Skeletal muscle tissue (tissue), 3 donors: ENCODE measurements at regions not wholly inside any gene's neighbourhood (a gene's known extent, or its start where the extent isn't known, plus 50 kb on each side); places are given as distances from the start of the nearest gene placed in this dataset.
"Not testable (repeated sequence)": the region's sequence is repeated elsewhere in the genome, so short reads cannot be mapped to it uniquely, and the experiment has no call there.

Experiments
- H3K27ac ChIP-seq: one replicate; pipeline ENCODE4 v1.7.0; 2013; ENCODE audit warnings: mild to moderate bottlenecking, low read depth, low read length, inconsistent platforms
- H3K27me3 ChIP-seq, 3 donors: one replicate each; pipeline ENCODE4 v1.7.0; 2013; ENCODE audit warnings: low read length in 3 of 3; ENCODE audit not compliant: control insufficient read depth in 3 of 3, insufficient read depth in 3 of 3
- H3K36me3 ChIP-seq, 3 donors: one replicate each; pipeline ENCODE4 v1.7.0; 2013; ENCODE audit warnings: low read length in 3 of 3; ENCODE audit not compliant: control insufficient read depth in 3 of 3, insufficient read depth in 3 of 3
- H3K4me1 ChIP-seq, 3 donors: one replicate each; pipeline ENCODE4 v1.7.0; 2013; ENCODE audit warnings: low read length in 3 of 3, mild to moderate bottlenecking in 3 of 3; ENCODE audit not compliant: control insufficient read depth in 3 of 3, insufficient read depth in 3 of 3
- H3K4me3 ChIP-seq, 3 donors: one replicate each; pipeline ENCODE4 v1.7.0; 2013; ENCODE audit warnings: low read length in 3 of 3
- H3K9ac ChIP-seq, 3 donors: one replicate each; pipeline ENCODE4 v1.7.0; 2013; ENCODE audit warnings: low read length in 3 of 3, mild to moderate bottlenecking in 3 of 3, moderate library complexity in 2 of 3, low read depth in 1 of 3
- H3K9me3 ChIP-seq, 3 donors: one replicate each; pipeline ENCODE4 v1.7.0; 2013; ENCODE audit warnings: low read length in 3 of 3; ENCODE audit not compliant: control insufficient read depth in 3 of 3
- donor health status: Osteomylitis.

- no peaks in the 10 kb centered on the region for H3K27me3 ChIP-seq
- H3K4me1 ChIP-seq: peaks cover 0 to 6% (median 0%) of the 10 kb centered on the region in 3 donors
Observed at GRCh38 chr12:93001407-93001806, 72.3 kb upstream of the EEA1 start.

DNA sequence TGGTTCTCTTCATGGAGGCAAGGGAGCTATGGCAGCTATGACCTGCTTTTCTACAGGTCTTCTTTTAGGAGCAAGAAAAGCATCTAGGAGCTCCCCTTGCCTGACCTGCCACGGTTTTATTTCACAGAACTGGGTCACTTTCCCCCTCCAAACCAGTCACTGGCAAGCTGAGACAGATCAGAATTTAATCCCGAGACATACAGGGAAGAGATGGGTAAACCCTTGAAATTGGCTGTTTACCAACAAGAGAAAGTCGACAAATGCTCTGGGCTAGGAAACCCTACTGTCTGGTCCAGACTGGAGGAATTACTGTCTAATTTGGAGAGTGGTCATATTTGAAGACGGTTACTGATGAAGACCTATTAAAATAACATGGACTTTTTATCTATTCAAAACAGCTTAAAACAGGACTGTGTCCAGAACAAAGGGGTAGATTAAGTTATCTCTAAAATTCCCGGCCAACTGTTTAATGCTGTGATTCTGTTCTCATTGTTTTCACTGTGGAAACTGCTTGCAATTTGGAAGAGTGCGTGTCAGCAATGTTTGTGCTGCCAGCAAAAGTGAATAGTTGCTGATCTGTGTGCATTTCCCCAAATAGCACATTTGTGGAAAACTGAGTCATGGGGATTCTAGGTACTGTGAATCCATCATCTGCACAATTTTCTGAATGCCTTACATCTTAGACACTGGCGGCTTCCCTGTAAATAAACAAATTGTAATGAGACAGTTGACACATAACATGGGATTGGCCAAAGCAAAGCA is 73.4 kb upstream of the EEA1 start:
- Histone ChIP-seq H3K36me3 (no peaks in the 10 kb centered on the region), H3K27me3 (no peaks in the 10 kb centered on the region), H3K27ac (peak overlapping the region; percentile 45), H3K4me1 (peaks cover 0 to 6% (median 0%) of the 10 kb centered on the region in 3 donors), H3K9ac (no peak overlapping the region), H3K4me3 (no peak overlapping the region), H3K9me3 (no peaks in the 10 kb centered on the region)

More at GRCh38 chr12:93001407-93001806, 72.3 kb upstream of the EEA1 start:
- Histone ChIP-seq H3K9me3 (no peaks in the 10 kb centered on the region), H3K9ac (no peak overlapping the region), H3K4me3 (no peak overlapping the region), H3K27ac (no peak overlapping the region), H3K36me3 (no peaks in the 10 kb centered on the region)

GRCh38 chr12:93003531-93004239 is 74.6 kb upstream of the EEA1 start:
- no peak overlapping the region for H3K4me3 ChIP-seq
- peaks cover 0 to 6% (median 0%) of the 10 kb centered on the region in 3 donors for H3K4me1 ChIP-seq

DNA sequence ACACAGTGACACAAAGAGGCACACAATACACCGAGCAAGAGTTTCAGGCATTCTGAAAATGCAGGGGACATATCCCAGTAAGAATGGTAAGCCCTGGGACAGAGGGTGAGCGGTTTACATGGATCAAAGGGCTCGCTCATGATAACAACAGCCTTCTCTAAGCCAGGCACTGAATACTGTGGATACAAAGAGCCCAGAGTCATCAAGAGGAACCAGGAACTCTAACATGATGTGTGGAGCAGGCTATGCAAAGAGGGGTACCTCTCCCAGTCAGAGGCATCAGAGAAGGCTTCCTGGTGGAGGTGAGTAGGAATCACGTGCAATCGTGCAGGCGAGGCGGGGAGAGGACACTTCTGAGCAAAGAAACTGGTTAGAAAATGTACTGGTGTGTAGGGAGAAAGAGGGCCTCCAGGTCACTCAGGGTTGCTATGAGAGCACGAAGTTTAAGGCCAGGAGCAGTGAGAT is 76.9 kb upstream of the EEA1 start:
- Histone ChIP-seq H3K9me3 (no peaks in the 10 kb centered on the region), H3K9ac (no peak overlapping the region), H3K27ac (no peak overlapping the region), H3K36me3 (no peaks in the 10 kb centered on the region), H3K4me3 (no peak overlapping the region), H3K27me3 (no peaks in the 10 kb centered on the region), H3K4me1 (peaks cover 0 to 6% (median 0%) of the 10 kb centered on the region in 3 donors)

More at GRCh38 chr12:93003531-93004239, 74.6 kb upstream of the EEA1 start:
- no peak overlapping the region for H3K27ac ChIP-seq
- H3K9ac ChIP-seq: no peak overlapping the region
- no peaks in the 10 kb centered on the region for H3K27me3 ChIP-seq
- H3K9me3 ChIP-seq: no peaks in the 10 kb centered on the region
- H3K36me3 ChIP-seq: no peaks in the 10 kb centered on the region

- H3K9ac ChIP-seq: no peak overlapping the region
- no peak overlapping the region for H3K27ac ChIP-seq
- H3K4me3 ChIP-seq: no peak overlapping the region
- peaks cover 0 to 6% (median 0%) of the 10 kb centered on the region in 3 donors for H3K4me1 ChIP-seq
- H3K27me3 ChIP-seq: no peaks in the 10 kb centered on the region
- no peaks in the 10 kb centered on the region for H3K9me3 ChIP-seq
- H3K36me3 ChIP-seq: no peaks in the 10 kb centered on the region
Observed at GRCh38 chr12:93006471-93007208, 77.5 kb upstream of the EEA1 start.

DNA sequence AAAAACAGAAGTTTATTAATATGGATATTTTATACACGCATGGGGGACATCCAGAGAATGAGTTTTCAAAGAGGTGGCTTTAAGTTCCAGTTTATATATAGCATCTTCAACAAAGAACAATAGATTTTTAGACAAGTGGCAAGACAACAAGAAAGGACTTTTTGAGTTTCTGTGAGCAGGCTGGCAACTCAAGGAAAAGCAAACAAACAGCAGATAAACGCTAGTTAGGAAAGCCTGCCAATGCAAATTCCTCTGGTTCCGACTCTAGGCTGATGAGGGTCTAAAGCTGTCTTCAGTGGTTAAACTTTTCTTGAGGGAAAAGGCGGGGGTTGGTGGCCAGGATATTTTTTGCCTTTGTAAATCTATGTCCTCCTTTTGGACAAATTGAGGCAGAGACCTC is 78.4 kb upstream of the EEA1 start:
- Histone ChIP-seq H3K27ac (no peak overlapping the region), H3K36me3 (no peaks in the 10 kb centered on the region), H3K27me3 (no peaks in the 10 kb centered on the region), H3K4me3 (no peak overlapping the region), H3K9me3 (no peaks in the 10 kb centered on the region), H3K9ac (no peak overlapping the region), H3K4me1 (peaks cover 0 to 3% (median 0%) of the 10 kb centered on the region in 3 donors)

- no peak overlapping the region for H3K9ac ChIP-seq
- H3K4me3 ChIP-seq: no peak overlapping the region
- no peaks in the 10 kb centered on the region for H3K9me3 ChIP-seq
- no peaks in the 10 kb centered on the region for H3K4me1 ChIP-seq
- no peaks in the 10 kb centered on the region for H3K36me3 ChIP-seq
- H3K27me3 ChIP-seq: no peaks in the 10 kb centered on the region
- H3K27ac ChIP-seq: no peak overlapping the region
Observed at GRCh38 chr12:93008044-93008778, 79.1 kb upstream of the EEA1 start.

GRCh38 chr12:93008880-93009279 is 79.8 kb upstream of the EEA1 start:
- H3K9ac ChIP-seq, H3K4me1 ChIP-seq, H3K36me3 ChIP-seq, H3K4me3 ChIP-seq, H3K27me3 ChIP-seq, H3K9me3 ChIP-seq, H3K27ac ChIP-seq: not testable (repeated sequence)

GRCh38 chr12:93009533-93009932 is 80.4 kb upstream of the EEA1 start:
- Histone ChIP-seq H3K9ac (no peak overlapping the region), H3K4me3 (no peak overlapping the region), H3K36me3 (no peaks in the 10 kb centered on the region), H3K27ac (no peak overlapping the region), H3K27me3 (no peaks in the 10 kb centered on the region), H3K4me1 (no peaks in the 10 kb centered on the region), H3K9me3 (no peaks in the 10 kb centered on the region)
